Skin of body (tissue), 1 donor: ENCODE measurements at regions not wholly inside any gene's neighbourhood (a gene's known extent, or its start where the extent isn't known, plus 50 kb on each side); places are given as distances from the start of the nearest gene placed in this dataset.

Experiments used
- DNase-seq: peaks from one replicate; lab custom pipeline; 2025; lab: John Stamatoyannopoulos, UW

DNA sequence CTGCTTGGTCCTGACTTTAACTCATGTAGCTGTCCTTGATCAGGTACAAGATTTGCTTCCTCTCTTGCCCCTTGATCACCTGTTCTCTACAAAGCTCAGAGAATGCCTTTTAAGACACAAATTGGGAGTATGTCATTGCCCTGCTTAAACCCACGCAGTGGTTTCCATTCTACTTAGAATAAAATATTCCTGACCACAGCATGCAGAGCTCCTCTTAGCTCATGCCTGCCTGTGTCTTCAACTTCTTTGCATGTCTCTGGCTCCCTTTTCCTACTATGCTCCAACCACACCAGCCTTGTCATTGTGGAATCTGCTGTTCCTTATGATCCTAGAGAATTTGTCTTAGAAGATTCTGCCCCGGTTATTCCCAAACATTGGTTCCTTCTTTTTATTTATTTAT, 393.1 kb downstream of the RRAGC start:
- no peak for DNase-seq

GRCh38 chr1:38465460-38465859, 394.1 kb downstream of the RRAGC start:
- DNase-seq, result no peak

GRCh38 chr1:38464071-38464661, 395.4 kb downstream of the RRAGC start:
- no peak for DNase-seq

- no peak for DNase-seq
These were observed 396.5 kb downstream of the RRAGC start for GRCh38 chr1:38463074-38463473.

DNA sequence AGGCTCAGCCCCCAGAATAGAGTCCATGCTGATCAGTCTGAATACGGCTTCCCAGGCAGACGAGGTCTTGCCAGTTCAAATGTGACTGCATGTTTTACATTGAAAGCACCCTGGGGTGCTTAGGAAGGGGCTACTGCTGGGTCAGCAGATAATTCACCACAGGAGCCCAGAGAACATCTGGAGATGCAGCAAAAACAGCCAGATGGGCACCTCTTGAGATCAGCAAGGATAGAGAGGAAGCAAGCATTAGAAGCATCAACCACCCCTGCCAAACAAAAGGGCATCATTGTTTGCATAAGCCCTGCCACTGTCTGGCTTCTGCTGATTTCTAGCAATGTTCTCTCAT, 403.1 kb downstream of the RRAGC start:
- no peak for DNase-seq

DNA sequence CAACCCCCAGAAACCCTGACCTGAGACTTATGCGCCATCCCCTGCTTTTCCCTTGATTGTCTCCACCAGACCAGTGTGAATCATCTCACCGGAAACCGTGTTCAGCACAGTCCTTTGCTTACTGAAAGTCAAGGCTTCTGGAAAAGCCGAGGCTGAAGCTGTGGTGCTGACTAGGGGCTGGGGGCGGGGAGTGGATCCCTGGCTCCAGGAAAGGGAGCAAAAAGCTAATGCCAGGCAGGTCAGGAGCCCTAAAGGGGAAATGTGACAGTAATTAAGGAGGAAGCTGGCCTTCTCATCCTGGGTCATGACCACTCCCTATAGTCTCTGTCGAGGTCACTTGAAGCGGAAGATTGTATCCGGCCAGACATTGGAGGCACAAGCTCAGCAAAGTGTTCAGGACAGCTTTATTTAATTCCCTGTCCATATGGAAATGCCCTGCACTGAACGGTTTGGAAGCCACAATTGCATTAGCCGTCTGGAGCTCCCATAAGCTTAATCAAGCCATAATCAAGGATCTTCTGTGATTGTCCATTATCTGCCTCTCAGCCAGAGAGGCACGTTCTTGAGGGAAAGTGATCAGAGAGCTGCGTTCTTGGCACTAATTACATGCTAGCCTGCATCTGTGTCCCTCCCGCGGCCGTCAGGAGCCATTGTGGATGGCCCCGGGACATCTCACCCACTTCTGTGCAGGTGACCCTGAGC, 403.6 kb downstream of the RRAGC start:
- no peak for DNase-seq

DNA sequence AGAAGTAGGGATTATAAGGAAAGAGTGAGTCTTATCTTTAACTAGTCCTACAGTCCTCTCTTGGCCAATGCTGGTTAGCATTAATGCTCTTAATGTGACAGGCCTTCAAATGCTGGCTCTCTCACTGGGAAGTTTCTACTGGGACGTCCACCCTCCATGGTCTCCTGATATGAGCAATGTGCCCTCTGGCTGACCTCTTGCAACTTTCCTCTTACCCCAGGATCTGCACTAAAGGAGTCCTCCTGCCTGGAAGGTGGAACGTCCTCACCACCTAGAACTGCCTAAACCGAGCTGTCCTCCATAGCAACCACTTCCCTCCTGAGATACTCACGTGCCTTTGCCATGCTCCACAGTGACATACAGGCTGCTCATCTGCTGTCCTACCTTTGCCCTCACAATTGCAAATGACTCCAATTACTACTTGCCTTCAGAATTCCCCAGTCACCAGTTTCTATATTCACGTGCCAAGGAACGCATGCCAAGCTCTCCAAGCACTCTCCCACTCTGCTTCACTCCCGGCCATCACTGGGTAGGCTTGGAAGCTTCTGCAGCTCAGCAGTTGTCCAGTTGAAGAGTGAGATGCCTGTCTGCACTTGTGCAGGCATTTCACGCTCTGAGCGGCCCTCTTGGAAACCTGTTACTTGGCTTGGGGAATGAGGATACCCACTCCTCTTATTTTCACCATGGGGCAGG, 404.7 kb downstream of the RRAGC start:
- no peak for DNase-seq

- no peak for DNase-seq
These were observed 405.3 kb downstream of the RRAGC start for GRCh38 chr1:38454236-38454635.

DNA sequence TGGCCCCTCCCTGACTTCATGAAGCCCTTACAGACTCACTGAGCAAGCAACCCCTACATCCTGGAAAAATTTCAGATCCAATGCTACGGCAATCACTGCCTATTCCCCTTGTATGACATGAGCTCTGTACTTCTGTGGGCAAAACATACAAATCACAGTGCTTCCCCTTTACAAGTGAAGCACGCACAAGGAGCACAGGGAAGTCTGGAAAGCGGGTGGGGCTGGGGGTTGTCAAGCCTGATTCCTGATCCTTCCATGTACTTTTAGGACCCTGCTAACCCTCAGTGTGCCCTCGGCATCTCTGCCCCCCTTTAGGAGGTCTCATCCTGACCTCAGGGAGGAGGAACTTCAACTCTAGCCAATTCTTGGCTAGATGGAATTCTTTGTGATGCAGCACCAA, 405.7 kb upstream of the POU3F1 start:
- no peak for DNase-seq

DNA sequence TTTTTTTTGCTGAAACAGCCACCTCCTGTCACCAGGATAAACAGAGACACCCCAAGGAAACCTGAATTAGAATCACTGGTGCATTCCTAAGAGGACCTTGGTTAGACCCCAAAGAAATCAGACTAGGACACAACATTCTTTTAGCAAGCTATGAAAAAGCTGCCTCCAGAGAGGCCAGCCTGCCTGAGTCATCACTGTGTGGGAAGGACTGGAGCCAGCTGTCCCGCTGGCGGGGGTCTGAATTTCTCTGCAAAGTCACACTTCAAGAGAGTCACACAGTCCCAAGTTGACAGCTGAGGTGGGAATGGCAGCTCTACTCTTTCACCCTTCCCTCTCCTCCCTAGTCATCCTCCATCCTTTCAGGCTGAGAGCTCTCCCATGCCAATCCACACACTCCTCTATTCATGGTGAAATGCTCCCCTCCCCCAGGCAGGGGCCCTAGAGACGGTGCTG, 405.0 kb upstream of the POU3F1 start:
- no peak for DNase-seq

- DNase-seq, result no peak
These were observed 402.3 kb upstream of the POU3F1 start for GRCh38 chr1:38448893-38449292.

DNA sequence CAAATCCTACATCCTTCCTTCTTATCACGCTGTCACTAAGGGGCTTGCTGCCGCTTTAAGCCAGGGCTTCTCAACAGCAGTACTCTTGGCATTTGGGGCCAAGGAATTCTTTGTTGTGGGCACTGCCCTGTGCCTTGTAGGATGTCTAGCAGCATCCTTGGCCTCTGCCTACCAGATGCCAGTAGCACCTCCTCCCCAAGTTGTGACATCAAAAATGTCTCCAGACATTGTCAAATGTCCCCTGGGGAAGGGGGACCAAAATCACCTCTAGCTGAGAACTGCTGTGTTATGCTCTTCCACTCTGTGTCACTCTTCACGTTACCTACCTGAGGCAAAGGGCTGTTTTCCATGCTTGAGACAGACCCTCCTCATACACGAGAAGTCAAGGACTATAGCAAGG, 400.3 kb upstream of the POU3F1 start:
- no peak for DNase-seq

GRCh38 chr1:38444770-38445442, 398.3 kb upstream of the POU3F1 start:
- no peak for DNase-seq

- DNase-seq, result peak; percentile 39
These were observed 397.7 kb upstream of the POU3F1 start for GRCh38 chr1:38444311-38444710.

DNA sequence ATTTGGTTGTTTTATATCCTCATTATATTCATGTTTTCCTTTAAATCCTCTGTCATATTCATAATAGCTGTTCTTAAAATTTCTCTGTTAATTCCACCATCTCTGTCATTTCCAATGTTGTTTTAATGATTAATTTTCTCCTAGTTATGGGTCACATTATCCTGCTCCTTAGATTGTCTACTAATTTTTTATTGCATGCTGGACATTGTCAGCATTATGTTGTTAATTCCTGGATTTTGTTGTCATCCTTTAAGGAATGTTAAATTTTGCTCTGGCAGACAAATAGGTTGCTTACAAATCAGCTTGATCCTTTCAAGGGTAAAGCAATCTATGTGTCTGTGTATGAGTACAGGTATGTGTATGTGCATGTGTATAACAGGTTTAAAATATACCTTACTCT, 393.8 kb upstream of the POU3F1 start:
- no peak for DNase-seq

GRCh38 chr1:38436749-38437148, 390.2 kb upstream of the POU3F1 start:
- no peak for DNase-seq

DNA sequence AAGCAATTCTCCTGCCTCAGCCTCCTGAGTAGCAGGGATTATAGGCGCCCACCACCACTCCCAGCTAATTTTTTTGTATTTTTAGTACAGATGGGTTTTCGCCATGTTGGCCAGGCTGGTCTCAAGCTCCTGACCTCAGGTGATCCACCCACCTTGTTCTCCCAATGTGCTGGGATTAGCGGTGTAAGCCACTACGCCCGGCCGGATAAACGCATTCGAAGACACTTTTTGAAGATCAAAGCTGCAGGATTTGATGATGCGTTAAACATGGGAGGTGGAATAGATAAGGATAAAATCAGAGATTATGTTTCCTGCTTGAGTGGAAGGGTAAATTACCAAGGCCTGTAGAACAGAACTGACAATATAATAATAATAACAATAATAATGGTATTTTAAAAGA, 389.4 kb upstream of the POU3F1 start:
- no peak for DNase-seq

DNA sequence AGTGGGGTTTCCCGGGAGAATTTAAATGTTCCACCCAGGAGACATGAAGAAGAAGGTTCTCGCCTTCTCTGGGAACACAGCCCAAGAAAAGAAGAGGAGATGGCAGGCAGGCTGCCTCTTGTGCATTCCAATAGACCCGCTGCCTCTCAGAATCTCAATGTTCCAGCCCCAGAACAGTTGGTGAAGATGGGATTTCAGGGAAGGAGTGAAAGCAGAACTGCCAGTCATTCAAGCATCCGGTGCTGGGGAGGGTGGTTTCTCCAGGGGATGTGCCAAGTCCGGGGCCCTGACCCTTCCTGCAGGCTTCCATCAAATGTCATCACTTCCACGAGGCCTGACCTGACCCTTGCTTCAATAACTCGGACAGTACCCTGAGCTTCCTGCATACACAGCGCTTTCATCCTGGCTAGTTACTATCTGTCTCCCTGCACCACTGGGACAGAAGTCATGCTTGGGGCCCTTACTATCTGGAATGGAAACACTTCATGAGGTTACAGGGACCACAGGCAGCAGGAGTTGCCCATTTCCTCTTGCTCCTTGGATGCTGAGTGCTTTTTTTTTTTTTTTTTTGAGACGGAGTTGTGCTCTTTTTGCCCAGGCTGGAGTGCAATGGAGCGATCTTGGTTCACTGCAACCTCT, 386.6 kb upstream of the POU3F1 start:
- no peak for DNase-seq

GRCh38 chr1:38431535-38432376, 385.2 kb upstream of the POU3F1 start:
- DNase-seq, result no peak

GRCh38 chr1:38430949-38431348, 384.4 kb upstream of the POU3F1 start:
- no peak for DNase-seq

GRCh38 chr1:38424677-38425076, 378.1 kb upstream of the POU3F1 start:
- no peak for DNase-seq
